PC-3 (cell line): ENCODE measurements at regions not wholly inside any gene's neighbourhood (a gene's known extent, or its start where the extent isn't known, plus 50 kb on each side); places are given as distances from the start of the nearest gene placed in this dataset.

Source experiments
- EZH2 ChIP-seq: fragments of 300-600 bp; sonication (generic); IDR thresholded peaks from one replicate; pipeline ENCODE4 v1.6.1; 2017; ENCODE audit warnings: antibody characterized with exemption, mild to moderate bottlenecking, low read length; ENCODE audit not compliant: unreplicated experiment
- TF ChIP-seq, protein P1 (sequence below): fragments of 300-600 bp; sonication (generic); conservative IDR thresholded peaks from 2 replicates; pipeline ENCODE4 v1.5.1; 2017; ENCODE audit warnings: antibody characterized with exemption, low read depth, mild to moderate bottlenecking, low read length

GRCh38 chr10:34006471-34006870, 672.0 kb upstream of the NRP1 start:
- TF ChIP-seq, protein P1, sequence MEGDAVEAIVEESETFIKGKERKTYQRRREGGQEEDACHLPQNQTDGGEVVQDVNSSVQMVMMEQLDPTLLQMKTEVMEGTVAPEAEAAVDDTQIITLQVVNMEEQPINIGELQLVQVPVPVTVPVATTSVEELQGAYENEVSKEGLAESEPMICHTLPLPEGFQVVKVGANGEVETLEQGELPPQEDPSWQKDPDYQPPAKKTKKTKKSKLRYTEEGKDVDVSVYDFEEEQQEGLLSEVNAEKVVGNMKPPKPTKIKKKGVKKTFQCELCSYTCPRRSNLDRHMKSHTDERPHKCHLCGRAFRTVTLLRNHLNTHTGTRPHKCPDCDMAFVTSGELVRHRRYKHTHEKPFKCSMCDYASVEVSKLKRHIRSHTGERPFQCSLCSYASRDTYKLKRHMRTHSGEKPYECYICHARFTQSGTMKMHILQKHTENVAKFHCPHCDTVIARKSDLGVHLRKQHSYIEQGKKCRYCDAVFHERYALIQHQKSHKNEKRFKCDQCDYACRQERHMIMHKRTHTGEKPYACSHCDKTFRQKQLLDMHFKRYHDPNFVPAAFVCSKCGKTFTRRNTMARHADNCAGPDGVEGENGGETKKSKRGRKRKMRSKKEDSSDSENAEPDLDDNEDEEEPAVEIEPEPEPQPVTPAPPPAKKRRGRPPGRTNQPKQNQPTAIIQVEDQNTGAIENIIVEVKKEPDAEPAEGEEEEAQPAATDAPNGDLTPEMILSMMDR = no peak
- no peak for TF ChIP-seq EZH2
